Fibroblast of villous mesenchyme (primary cell): ENCODE measurements at regions not wholly inside any gene's neighbourhood (a gene's known extent, or its start where the extent isn't known, plus 50 kb on each side); places are given as distances from the start of the nearest gene placed in this dataset.

ENCODE experiments used
- DNase-seq: peaks from one replicate; pipeline ENCODE4 v3.0.0-alpha.2; 2010; ENCODE audit warnings: low read depth
- H3K4me3 ChIP-seq: 2 replicates; pipeline ENCODE4 v1.5.1; 2011; ENCODE audit warnings: low read depth, mild to moderate bottlenecking, low read length
- CTCF ChIP-seq: IDR thresholded peaks from 2 replicates; pipeline ENCODE4 v1.5.1; 2012; ENCODE audit warnings: low read depth, mild to moderate bottlenecking, low read length; ENCODE audit not compliant: insufficient read depth

GRCh38 chr5:20351849-20352248 lies 363.8 kb upstream of the CDH18 start:
- TF ChIP-seq CTCF: no peak
- no peak for DNase-seq
- no peak overlapping the region for H3K4me3 ChIP-seq

GRCh38 chr5:20348321-20348720 lies 360.3 kb upstream of the CDH18 start:
- no peak for DNase-seq
- H3K4me3 ChIP-seq: no peak overlapping the region
- no peak for TF ChIP-seq CTCF

GRCh38 chr5:20347334-20347733 lies 359.3 kb upstream of the CDH18 start:
- H3K4me3 ChIP-seq: no peak overlapping the region
- DNase-seq: no peak
- no peak for TF ChIP-seq CTCF

GRCh38 chr5:20340126-20340525 lies 352.1 kb upstream of the CDH18 start:
- no peak for TF ChIP-seq CTCF
- H3K4me3 ChIP-seq: no peak overlapping the region
- DNase-seq: no peak

- DNase-seq: no peak
- TF ChIP-seq CTCF: no peak
- H3K4me3 ChIP-seq: no peak overlapping the region
These were observed 348.0 kb upstream of the CDH18 start for GRCh38 chr5:20335978-20336377.

- no peak for TF ChIP-seq CTCF
- DNase-seq: no peak
- no peak overlapping the region for H3K4me3 ChIP-seq
These were observed 343.8 kb upstream of the CDH18 start for GRCh38 chr5:20331826-20332225.

GRCh38 chr5:20323323-20323722 lies 335.3 kb upstream of the CDH18 start:
- DNase-seq: no peak
- TF ChIP-seq CTCF: no peak
- no peak overlapping the region for H3K4me3 ChIP-seq
